ENCODE measurements at regions not wholly inside any gene's neighbourhood (a gene's known extent, or its start where the extent isn't known, plus 50 kb on each side); places are given as distances from the start of the nearest gene placed in this dataset.

DNA sequence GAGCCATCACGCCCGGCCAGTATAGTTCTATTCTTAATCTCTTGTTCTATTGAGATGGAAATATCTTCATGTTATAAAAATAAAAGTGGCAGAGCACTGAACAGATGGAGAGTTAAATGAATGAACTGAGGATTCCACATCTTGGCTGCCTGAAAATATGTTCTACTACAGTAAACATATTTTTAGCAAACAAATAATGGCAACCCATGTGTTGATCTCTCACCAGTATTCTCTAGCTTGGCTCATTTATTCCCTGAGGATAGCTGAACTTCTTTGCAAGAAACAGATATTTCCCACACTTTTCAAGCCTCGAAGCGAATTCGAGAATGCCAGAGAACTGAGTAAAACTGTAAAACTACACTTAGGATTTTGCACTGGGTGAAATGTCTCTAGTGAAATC is 58.9 kb downstream of the DIRAS3 start:
- DNase-seq, result no peak

DNA sequence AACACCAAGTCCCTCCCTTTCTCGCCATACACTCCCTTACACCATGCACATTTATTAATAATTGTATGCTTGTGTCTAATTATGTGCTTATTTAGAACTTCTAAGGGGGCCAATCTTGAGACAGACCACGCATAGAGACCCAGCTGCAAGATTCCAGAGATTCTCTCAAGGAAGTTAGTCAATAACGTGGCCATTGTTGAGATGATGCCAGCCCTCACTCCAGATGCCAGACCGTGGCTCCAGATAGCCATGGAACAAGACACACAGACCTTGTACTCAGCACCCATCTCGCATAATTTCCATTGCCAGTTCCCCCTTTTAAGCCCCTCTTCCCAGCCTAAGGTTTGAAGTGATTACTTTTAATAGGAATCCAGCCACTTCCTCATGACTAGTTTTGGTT is 62.4 kb downstream of the DIRAS3 start:
- DNase-seq, result no peak

DNA sequence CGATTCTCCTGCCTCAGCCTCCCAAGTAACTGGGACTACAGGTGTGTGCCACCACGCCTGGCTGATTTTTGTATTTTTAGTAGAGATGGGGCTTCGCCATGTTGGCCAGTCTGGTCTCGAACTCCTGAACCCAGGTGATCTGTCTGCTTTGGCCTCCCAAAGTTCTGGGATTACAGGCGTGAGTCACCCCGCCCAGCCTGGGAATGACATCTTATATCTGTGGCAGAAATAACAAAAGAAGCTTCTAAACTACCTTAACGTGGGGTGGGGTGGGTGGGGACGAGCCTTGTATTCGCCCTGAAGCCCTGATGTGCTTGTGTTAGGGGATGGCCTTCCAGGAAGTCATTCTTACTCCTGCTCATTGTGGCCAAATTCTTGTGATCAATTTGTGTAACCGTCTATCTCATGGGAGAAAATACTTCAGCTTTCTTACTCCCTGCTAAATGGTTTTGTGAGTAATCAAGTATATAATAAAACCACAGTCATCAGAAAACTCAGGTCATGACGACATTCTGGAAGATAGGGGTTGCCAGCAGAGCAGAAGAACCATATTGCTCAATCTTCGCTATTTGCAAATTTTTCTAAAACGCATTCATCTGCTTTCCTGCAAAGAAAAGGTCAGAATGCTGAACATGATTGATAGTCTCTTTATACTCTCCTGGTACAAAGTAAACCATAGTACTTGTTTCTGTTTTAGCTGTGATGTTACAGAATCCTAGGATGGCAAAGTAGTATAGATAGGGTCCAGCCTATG is 63.2 kb downstream of the DIRAS3 start:
- DNase-seq, result no peak

DNA sequence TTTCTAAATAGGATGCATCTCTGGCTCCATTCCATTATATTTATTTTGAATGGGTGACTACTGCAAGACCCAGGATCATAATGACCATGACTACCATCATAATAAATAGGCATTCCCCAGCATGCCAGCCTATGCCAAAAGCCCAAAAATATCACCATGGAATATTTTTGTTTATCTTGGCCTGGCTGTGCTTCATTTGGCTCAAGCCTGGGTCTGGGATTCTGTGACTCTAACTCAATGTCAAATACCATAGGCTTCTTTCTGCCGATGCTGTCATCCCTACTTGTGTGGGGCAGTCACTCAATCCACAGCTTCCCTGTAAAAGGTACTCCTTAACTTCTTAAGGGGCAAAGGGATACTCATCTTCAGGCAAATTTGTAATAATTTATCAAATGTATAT is 66.6 kb downstream of the DIRAS3 start:
- DNase-seq, result no peak

DNA sequence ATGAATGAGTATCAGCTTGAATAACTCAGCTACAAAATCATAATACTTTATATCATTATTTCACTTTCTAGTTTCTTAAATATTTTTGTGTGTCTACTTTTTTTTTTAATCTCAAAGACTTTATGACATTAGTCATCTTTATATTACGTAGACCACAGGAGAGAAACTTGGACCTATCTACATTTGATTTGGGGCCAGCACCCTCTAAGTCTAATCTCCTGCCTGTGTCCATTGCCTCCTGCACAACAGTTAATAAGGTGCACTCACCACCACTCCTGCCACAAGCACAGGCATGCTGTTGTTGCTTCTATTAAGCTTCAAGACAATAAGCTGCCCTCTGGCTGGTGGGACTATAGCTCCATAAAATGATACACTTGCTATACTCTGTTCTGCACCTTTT is 70.4 kb downstream of the DIRAS3 start:
- DNase-seq, result no peak

DNA sequence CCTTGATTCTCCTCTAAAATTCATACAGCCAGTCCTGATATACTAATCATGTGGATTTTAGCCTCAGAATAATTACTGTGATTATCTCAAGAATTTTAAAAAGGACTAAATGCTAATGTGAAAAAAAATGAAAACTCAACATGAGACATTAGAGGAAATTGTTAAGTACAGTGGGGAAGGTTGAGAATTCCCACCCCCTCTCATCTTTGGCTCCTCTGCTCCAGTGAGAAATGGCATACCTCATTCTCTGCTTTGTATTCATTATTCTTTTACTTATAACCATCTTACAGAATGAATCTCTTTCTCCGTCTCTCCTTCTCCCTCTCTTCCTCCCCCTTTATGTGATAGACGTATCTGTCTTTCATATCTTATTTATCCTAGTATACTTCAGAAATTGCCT is 70.9 kb downstream of the DIRAS3 start:
- no peak for DNase-seq

DNA sequence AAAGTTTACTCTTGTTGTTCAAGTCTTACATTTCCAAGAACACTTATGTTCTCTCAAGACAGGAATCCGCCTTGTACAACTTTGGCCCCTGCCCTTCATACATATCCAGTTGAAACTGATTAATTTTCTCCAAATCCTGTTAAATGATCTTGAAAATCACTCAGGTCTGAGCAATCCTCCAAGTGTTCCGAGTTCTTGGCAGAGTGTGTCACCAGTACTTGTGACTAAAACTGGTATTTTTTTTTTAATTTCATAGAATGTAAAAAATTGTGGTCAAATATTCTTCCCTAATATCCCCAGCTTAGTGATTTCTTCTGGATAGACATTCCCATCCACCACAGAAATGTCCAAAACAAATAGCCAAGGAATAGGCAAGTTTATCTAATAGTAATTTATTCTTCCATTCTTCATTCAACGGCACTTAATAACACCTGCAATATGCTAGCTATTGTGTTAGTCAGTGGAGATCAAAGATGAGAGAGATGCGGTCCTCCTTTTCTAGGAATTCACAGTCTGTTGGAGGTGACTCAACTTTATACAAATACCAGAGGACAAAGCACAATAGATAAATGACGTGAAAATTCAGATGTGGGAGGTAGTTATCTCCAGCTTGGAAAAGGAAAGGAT is 71.4 kb downstream of the DIRAS3 start:
- no peak for DNase-seq

DNA sequence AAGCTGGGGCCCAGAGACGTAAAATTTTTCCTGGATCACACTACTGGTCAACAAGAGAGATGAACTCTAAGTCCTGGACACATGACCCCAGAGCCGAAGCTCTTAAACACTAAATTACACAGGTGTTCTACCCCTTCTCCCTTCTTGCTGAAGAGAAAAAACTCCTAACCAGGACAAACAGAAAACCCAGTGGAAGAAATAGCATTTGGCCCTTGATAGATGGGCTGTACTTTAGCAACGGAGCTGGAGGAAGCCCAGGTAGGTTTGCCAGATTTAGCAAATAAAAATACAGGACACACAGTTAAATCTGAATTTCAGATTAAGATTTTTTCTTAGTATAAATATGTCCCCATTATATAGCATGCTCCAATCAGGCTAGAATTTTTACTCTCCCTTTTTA is 72.7 kb downstream of the DIRAS3 start:
- no peak for DNase-seq

DNA sequence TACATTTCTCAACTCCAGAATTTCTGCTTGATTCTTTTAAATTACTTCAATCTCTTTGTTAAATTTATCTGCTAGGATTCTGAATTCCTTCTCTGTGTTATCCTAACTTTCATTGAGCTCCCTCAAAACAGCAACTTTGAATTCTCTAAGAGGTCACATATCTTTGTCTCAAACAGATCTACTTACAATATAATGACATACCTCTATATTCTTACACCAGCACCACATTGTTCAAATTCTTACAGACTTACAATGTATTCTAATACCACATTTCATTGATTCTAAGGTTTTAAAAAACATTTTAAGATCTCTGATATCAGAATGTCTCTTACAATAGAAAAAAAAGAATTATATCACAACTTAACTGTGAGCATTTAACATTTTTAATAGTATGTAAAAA is 77.4 kb downstream of the DIRAS3 start:
- DNase-seq, result no peak

DNA sequence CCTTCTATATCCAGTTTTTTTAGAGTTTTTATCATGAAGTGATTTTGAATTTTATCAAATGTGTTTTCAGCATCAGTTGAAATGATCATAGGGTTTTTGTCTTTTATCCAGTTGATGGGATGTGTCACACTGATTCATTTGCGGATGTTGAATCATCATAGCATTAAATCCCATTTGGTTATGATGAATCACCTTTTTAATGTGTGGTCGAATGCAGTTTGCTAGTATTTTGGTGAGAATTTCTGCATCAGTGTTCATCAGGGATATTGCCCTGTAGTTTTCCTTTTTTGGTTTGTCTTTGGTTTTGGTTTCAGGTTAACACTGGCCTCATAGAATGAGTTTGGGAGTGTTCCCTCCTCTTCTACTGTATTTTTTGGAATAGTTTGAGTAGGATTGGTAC is 80.3 kb downstream of the DIRAS3 start:
- DNase-seq, result no peak

DNA sequence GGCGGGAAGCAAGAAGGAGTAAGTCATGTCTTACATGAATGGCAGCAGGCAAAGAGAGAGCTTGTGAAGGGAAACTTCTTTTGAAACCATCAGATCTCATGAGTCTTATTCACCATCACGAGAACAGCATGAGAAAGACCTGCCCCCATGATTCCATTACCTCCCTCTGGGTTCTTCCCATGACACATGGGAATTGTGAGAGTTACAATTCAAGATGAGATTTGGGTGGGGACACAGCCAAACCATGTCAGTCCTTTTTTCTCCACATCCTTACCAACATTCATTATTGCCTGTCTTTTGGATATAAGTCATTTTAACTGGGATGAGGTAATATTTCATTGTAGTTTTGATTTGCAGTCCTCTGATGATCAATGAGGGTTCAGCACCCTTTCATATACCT is 81.0 kb downstream of the DIRAS3 start:
- no peak for DNase-seq

DNA sequence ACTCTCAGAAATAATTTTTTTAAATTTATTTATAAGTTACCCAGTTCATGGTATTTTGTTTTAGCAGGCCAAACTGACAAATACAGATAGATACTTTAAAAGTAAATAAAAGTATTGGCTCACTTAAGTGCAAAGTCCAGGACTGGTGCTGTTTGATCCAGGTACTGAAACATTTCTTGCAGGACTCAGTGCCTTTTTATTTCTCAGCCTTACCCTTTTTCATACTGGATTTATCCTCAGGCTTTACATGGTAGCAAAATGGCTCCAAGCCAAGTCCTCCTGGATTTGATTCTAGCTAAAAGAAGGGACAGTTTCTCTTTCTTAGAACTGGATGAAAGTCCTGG is 83.8 kb downstream of the DIRAS3 start:
- no peak for DNase-seq

DNA sequence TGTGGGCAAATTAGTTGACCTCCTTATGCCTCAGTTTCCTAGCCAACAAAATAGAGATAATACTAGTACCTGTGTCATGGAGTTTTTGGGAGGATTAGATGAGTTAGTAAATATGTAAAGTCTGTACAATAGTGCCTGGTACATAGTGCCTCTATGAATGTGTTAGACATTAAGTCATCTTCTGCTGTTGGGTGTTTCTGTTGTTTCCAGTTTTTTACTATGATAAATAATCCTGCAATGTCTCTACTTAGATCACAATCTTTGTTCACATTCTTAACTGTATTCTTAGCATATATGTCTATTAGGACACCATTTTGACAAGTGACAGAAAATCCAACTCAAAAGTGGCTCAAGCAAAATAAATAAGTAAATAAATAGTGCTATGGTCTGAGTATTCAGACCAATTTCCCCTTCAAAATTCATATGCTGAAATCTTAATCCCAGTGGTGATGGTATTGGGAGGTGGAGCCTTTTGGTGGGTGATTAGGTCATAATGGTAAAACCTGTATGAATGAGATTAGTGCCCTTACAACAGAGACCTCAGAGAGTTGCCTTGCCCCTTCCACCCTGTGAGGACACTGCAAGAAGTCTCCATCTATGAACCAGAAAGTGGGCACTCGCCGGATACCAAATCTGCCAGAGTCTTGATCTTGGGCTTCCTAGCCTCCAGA is 84.3 kb downstream of the DIRAS3 start:
- DNase-seq, result no peak

DNA sequence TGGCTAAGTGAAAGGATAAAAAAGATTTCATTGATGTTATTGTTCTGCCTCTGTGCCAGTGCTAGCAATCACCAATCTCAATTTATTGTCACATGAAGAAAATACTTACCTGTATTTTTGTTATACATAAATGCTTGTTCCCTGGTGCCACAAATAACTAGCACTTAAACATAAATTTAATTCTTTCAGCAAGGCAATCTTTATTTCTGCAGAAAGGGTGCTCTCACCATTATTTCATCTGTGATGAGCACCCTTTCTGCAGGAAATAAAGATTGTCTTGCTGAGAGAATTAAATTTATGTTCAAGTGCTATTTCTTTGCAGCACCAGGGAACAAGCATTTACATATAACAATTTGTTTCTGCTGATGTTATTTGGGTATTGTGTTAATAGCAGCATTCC is 87.2 kb downstream of the DIRAS3 start:
- no peak for DNase-seq

DNA sequence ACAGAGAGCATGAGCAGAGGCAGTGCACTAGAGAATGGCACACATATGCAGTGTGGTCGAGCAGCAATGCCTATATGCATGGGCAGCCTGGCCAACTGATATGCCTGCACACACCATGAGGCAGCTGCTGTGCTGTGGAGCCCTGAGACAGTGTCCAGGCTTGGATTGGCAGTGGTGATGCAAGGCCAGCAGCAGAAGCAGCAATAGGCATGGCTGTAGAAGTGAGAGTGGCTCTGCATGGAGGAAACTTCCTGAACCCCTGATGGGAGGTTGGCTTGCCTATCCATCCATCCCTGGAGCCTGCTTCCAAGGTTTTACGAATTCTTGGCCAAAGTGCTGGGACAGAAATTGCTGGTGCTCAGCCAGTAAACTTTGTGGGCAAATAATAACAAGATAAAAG is 89.7 kb downstream of the DIRAS3 start:
- no peak for DNase-seq

DNA sequence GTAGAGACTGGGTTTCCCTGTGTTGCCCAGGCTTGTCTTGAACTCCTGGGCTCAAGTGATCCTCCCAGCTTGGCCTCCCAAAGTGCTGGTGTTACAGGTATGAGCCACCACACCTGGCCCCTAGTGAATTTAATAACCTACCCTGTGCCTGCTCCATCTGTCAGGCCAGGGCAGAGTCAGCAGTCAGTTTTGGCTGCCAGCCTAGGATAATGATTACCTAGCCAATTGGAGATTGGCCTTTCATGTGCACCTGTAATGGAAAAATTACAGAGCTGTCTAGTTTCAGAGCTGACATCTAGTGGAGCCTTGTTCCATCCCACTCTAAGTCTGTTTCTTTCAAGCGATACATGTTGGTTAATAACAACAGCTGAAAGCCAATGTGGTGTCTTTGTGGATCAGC is 92.0 kb downstream of the DIRAS3 start:
- DNase-seq, result no peak

DNA sequence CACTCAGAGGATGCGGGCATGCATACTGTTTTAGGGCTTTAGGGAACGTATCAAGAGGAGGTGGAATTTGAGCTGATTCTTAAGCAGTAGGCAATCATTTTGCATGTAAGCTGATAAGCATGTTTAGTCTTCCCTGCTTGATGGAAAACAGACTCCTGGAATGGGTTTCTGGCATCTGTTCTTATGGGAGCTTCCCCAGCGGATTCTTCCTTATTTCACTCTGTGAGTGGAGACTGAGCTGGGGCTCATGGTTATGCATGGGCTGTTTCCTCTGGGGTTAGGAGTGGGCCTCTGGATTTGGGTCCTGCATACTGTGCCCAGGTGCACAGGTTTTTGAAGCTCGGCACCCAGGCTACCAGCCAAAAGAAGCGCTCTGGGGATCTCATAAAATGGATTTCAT is 93.4 kb downstream of the DIRAS3 start:
- no peak for DNase-seq

DNA sequence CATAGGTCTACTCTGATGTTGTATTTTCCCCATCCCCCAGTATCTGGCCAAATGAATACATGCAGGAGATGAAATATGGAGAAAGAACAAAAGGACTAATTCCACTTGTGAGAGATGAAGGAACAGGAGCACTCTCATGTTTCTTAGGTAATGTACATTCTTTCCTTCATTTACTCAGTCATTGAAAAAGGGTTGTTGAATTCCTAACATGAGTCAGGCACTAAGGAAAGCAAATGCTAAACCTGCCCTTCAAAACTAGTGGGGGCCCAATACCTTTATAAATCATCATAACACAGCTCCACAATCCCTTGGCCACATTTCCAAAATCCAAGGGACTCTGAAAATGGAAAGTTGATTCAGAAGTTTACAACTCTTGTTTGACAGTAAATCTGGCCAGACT is 94.3 kb downstream of the DIRAS3 start:
- DNase-seq, result no peak

DNA sequence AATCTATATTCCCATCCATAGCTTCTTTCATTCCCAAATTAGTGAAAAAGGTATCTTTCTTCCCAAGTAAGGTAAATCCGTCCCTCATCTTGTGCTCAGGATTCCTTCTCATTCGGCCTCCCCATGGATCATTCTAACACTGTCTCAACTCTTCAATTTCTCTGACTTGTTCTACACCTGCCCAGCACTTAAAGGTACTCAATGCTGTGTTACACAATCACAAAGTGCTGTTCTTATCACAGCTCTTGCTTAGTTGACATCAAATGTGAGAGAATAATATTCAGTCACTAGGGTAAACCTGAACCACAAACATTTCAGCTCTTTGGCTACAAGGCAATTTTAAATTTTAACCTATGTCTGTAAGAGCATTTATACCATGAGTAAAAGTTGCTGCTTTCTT is 94.8 kb downstream of the DIRAS3 start:
- DNase-seq, result no peak

DNA sequence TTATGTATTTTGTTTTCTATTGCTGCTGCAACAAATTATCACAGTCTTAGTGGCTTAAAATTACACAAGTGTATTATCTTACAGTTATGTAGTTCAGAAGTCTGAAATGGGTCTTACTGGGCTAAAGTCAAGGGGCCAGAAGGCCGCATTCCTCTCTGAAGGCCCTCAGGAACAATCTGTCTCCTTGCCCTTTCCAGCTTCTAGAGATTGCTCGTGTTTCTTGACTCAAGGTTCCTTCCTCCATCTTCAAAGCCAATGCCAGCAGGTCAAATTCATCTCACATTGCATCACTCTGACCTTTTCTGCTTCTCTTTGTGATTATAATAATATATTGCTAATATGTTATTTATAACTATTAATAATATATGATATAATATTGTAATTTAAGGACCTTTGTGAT is 97.1 kb downstream of the DIRAS3 start:
- no peak for DNase-seq

DNA sequence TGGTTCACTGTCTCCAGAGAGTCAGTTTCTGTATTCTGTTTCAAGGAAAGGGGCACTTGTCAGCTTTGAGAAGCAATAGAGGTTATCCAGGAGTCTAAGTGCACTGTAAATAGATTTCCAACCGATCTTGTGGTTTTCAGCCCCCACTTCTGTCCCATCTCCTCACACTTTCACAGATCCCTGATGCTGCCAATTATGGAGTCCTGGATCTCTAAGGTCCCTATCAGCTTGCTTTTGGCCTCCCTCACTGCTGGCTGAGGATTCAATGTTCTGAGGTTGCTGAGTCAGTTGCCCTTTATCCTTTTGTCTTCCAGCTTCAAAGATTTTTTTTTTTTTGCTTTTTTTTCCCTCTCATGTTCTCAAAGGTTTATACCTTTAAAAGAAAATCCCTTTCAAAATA is 98.4 kb downstream of the DIRAS3 start:
- DNase-seq, result no peak

DNA sequence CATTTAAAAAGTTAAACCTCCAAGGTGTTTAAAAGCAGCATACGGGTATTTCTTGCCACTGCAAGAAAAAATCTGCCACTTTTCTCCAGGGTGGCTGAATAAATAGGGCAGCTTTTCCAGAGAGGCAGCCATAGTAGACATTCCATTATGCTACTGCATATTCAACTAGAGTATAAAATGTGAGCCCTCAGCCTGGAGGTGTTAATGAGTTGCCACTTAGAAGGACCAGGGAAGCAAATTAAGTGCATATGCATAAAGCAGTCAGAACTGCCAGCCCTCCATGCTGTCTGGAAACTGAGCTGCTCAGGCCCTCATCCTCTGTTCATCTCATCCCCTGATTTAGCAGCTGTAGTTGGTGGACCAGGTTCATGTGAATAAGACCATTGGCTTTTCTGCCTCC is 99.4 kb downstream of the DIRAS3 start:
- no peak for DNase-seq

DNA sequence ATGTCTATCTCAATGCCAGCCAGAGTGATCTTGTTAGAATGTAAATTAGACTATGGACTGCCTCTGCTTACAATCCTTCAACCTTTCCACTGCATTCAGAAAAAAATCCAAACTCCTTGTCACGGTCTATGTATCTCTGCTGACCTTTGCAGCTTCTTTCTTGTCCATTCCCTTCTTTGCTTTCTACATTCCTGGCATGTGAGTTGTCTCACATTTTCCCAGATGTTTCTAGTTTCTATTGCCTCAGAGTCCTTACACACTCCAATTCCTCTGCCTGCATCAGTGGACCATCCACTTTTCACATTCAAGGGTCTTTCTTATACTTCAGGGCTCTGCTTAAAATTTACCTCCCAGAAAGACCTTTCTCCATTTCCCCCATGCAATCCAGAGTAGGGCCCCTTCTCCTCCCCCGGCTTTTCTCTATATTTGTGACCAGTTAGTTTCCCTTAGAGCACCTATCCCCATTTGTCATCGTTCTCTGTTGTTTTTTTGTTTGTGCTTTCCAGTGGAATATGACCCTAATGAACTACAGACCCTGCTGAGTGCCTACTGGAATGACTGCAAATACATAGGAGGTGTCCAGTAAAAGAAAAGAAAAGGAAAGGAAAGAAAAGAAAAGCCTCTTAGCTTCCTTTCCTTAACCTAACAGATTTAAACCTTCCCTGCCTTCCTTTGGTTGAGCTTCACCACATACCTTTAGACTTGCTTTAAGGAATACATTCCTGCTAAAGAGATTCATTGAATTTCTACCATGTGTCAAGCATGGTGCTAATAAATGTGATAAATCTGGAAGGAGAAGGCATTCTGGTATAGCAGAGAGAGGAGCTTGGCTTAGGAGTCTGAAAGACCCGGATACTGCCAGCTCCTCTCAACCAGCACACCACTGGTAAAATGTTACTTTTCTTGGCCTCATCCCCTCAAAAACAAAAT is 102.0 kb downstream of the DIRAS3 start:
- DNase-seq, result no peak

DNA sequence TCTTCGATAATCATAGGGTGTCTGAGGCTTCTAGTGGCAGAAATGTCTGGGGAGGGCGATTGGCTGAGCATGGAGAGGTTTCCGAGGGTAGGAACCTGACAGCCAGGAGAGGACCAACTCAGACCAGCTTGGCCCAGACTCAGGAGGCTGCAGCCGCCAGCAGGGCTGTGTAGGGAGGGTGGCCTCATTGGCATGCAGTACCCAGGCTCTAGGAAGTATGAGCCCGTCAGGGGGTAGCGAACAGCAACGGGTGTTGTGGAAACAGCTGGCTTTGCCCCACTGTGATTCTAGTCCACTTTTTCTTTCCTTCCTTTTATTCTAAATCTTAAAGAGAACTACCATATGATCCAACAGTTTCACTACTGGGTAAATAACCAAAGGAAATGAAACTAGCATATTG is 103.3 kb downstream of the DIRAS3 start:
- DNase-seq, result peak; percentile 11
